ENCODE measurements at regions not wholly inside any gene's neighbourhood (a gene's known extent, or its start where the extent isn't known, plus 50 kb on each side); places are given as distances from the start of the nearest gene placed in this dataset.

DNA sequence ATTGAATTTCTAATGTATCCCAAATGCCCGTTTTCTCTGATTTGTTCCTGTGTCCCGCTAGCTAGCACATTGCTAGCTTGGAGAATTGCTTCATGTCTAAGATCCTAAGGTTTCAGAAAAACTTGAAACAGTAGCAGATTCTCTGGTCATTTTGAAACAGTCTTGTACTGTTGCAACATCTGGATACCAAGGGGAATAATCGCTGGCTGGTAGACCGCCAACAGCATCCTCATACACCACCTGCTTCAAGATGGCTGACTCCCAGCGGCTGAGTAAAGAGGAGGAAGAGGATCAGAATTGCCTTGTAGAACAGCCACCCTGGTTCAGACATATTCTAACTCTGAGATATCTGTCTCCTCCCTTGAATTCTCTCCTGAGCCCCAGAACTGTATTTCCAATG is 226.7 kb upstream of the ELAC2 start:
- POLR2A ChIA-PET = no interaction called here
- CTCF ChIA-PET = no interaction called here

DNA sequence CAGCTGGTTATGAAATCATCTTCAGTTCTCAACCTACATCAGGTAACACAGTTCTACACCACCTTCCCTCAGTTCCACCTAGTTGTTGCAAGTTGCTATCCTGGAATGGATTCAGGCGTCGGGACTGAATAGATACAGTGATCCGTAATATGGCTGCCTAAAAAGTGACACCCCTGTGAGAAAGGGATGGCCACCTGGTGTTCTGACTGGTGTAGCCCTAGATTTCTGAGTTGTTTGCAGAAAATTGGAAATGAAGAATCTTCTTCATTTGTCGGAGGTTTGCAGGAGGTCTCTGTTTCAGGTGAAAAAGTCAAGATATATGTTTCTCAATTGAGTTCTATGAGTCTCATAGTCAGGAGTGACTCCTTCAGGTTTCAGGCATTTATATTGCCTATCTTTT is 225.8 kb upstream of the ELAC2 start:
- ChIA-PET CTCF (no interaction called here), POLR2A (no interaction called here)

DNA sequence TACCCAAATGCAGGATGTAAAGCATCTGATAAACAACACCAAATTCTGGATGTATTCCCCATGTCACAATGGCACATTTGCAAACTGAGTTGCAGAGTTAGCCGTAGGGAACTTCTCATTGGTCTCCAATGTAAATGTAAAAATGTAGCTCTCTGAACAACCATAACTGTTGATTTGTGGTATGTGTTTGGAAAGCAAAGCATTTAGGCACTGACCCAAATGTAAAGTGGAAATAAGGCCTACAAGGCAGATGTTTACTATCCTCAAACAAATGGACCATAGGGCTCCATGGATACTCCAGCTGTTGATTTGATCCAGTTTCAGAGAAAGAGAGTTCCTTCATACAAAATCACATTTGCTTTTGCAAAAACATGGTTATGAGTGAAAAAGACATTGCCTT is 223.0 kb upstream of the ELAC2 start:
- CTCF ChIA-PET = no interaction called here

DNA sequence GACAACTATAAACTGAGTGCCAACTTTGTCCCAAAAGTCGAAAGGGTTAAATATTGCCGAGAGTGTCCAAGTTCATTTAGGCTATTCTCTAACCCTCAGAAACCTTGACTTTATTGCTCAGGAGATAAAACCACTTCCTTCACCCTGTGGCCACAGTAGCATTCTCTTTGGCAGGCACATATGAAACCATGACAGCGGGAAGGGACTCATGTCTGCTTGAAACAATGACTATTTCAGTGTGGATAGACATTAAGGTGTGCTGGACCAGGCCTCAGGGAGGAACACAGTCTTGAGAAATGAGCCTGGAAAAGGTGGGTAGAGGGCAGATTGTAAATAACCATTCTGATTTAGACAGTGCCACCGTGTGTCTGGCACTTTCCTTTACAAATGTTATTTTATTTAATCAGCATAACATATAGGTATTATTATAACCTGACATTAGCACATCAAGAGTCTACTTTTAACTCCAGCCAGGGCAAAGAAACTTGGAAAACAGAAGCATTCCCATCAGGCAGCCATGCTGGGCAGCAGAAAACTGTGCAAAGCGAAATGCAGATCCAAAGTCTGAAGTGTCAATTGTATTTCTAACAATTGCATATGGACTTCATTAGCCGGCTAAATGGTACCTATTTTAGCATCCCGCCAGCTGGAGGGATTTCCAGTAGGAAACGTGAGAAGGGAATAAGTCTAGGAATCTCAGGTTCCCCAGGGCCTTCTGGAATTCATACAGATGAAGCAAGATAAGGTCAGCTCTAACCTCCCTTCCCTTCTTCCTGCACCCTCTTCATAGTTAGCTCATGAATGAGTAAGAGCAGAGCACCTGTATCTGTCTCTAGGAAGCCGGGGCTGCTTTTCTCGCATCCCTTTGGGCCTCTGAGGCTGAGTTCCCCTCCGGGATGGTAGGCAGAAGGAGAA is 212.8 kb upstream of the ELAC2 start:
- POLR2A ChIA-PET = interaction anchor here (0.5 kb wide), 1 partner anchor 73 kb away, joined by 3 read pairs; no protein-coding TSS in a partner anchor
- CTCF ChIA-PET = no interaction called here

More for the DNA sequence above, 223.0 kb upstream of the ELAC2 start:
- POLR2A ChIA-PET = no interaction called here

DNA sequence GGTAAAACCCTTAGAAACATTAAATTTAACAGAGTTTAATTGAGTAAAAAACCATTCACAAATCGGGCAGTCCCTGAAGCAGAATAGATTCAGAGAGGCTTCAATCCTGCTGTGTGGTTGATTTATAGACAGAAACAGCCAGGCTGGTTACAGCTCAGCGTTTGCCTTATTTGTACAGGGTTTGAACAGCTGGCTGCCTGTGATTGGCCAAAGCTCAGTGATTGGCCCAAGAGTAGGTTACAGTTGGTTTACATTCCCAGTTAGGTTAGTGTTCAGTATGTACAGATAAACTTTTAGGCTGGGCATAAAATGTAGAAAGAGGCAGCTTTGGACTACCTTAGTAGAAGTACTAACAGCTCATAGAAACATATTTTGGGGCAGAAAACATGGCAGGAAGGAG is 210.4 kb upstream of the ELAC2 start:
- POLR2A ChIA-PET = no interaction called here
- CTCF ChIA-PET = no interaction called here

DNA sequence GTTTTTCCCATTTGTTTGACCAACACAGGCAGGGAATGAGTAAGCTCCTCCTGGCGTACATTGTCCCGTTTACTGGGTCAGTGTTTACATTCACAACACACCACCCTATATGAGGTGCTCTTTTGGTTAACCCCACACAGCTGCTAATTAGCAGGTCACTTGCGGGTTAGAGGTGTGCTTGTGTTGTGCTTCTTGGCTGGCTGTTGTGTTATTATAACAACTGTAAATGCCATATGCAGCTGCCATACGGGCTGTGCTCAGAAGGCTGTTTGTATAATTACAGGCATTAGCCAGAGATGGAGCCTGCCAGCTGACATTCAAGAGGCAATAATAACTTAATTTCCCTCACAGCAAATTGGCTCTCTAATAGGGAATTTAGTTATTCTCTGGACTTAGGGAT is 205.1 kb upstream of the ELAC2 start:
- ChIA-PET CTCF (no interaction called here), POLR2A (no interaction called here)

DNA sequence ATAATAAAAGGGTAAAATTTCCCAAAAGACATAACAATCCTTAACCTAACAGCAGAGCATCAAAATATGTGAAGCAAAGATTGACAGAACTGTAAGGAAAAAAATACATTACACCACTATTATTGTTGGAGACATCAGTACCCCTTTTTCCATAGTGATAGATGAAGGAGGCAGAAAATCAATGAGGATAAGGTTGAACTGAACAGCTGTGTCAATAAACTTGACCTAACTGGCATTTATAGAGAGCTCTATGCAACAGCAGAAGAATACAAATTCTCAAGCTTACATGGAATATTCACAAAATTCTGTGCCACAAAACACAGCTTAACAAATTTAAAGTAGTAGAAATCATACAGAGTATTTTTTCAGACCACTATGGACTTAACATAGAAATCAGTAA is 195.0 kb upstream of the ELAC2 start:
- CTCF ChIA-PET = no interaction called here
- POLR2A ChIA-PET = no interaction called here

DNA sequence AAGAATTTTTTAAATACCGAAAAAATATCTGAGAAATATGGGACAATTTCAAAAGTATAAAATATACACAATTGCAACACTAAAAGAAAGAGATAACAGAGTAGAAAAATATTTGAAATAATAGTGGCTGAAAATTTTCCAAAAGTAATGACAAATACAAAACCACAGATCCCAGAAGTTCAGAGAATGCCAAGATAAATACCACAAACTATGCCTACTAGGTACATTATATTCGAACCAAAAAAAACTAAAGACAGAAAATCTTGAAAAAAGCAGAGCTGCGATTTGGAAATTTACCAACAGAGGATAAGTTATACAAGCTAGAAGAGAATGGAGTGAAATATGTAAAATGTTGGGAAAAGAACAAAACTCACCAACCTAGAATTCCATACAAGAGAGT is 191.3 kb upstream of the ELAC2 start:
- ChIA-PET POLR2A (no interaction called here), CTCF (interaction anchor here (0.6 kb wide), 1 partner anchor 782 kb away, joined by 3 read pairs; no protein-coding TSS in a partner anchor)

DNA sequence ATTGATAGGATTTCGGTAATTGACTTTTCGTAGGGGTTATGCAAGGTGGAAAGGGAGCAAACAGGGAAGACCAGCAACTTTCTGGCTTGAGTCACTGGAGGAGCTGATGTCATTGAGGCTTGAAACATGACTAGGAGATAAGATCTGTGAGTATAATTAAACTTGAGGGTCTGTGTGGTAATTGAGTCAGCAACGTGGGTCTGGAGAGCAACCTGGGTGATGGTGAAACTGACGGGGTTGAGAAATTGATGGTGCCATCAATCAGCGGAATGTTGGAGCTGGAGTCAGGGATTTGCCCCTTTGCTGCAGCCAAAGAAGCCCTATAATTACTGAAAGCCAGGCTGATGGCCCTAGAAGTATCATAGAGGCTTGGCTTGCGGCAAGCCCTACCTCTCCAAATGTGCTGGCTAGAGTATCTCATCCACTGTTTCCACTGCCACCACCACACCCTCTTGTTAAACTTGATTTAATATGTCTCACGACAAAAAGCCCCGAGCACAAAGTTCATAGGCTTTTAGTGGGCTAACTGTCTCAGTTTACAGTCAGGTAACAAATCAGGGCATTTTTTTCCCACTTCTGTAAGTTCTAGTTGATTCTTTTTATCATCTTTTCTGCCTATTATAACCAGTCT is 186.9 kb upstream of the ELAC2 start:
- CTCF ChIA-PET = no interaction called here

DNA sequence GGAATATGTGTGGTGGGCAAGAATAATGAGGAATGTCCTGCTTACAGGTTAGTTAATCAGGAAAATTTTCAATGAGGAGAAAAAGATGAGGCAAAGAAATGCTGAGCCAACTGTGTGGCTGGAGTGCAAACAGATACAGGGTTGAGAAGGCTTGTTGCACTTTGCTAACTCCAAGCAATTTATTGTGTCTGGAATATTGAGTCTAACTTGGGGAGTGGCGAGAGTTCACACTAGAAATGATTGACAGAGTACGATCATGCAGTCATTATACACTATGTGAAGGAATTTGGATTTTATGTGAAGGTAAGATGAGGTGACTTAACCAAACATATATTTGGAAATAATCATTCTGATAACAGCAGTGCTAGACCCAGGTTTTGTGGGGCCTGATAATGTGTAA is 185.0 kb upstream of the ELAC2 start:
- CTCF ChIA-PET = no interaction called here
- POLR2A ChIA-PET = no interaction called here

More for the DNA sequence above, 186.9 kb upstream of the ELAC2 start:
- POLR2A ChIA-PET = no interaction called here

DNA sequence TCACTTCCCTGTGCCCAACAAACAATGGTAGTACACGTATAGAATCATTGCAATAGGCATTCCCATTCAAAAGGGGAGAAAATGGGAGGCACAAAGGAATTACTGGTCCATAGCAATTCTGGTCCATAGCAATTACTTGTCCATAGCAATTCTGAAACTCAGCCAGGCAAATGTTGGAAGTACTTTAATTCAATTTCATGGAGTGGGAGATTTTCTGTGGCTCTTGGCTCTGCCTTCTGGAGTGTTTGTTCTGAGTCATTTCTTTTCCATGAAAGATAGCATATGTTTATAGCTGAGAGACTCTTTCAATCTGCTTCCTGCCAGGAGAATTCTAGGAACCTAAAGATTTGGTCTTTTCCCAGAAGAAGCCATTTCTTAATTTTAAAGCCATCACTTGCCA is 182.8 kb upstream of the ELAC2 start:
- ChIA-PET POLR2A (no interaction called here), CTCF (no interaction called here)

DNA sequence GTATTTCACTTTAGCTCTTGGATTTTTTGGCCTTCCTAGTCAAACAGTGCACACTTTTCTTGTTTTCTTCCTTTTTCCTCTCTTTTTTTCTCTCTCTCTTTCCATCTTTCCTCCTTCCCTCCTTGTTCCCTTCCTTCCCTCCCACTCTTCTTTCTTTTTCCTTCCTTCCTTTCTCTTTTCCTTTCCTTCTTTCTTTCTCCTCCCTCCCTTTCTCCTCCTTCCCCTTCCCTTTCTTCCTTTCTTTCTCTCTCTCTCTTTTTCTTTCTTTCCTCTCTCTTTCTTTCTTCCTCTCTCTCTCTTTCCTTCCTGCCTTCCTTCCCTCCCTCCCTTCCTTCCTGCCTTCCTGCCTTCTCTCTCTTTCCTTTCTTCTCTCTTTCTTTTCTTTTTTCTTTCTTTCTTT is 181.6 kb upstream of the ELAC2 start:
- ChIA-PET POLR2A (no interaction called here), CTCF (no interaction called here)

DNA sequence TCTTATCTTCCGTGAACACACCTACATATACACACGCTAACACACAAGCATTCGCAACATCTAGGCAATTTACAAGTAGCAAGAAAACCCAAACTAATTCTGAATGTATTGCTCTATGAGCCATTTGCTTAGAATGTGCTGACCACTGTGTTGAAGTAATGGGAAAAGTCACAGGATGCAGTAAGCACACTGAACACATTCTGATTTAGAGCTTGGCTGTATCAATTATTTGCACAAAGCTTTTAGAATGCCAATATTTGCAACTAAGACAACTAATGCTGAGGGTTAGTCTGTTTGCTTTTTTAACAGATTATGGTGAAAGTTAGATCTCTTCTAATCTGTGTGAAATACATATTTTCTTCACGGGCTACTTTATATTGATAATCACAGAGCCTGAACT is 179.8 kb upstream of the ELAC2 start:
- ChIA-PET POLR2A (no interaction called here), CTCF (no interaction called here)

DNA sequence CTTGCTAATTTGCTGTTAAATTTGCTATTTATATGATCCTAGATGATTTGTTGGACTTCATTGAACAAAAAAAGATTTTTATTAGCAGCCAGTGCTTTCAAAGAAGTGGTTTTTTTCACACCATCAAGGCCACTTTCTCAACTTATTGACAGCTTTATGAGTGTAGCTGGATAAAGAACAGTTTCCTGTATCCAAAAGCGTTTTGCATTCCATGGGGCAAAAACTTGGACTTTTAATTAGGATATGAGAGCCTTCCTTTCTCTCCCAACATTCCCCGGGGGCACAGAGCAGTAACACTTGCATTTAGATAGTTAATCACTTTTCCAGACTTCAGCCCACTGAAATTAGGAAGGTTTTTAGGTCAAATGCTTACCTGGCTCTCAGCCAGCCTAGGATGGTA is 177.1 kb upstream of the ELAC2 start:
- POLR2A ChIA-PET = no interaction called here

DNA sequence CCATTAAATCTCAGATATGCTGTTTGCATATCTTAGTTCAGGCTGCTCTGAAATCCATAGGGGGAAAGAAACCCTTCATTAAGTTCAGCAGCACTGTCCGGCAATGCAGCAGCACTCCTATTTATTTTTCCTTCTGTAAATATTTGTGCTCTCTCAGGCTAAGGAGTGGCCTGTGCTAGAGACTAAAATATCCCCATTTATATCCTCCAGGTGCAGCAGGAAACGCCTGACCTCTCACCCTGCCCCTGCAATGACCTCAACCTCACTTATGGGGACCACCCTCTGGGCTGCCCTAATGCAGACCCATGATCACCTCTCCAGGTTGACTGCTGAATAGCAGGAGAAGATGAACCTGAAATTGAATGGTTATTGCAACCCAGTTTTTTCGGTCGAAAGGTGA is 165.0 kb upstream of the ELAC2 start:
- ChIA-PET CTCF (no interaction called here), POLR2A (no interaction called here)

More for the DNA sequence above, 177.1 kb upstream of the ELAC2 start:
- CTCF ChIA-PET = no interaction called here

DNA sequence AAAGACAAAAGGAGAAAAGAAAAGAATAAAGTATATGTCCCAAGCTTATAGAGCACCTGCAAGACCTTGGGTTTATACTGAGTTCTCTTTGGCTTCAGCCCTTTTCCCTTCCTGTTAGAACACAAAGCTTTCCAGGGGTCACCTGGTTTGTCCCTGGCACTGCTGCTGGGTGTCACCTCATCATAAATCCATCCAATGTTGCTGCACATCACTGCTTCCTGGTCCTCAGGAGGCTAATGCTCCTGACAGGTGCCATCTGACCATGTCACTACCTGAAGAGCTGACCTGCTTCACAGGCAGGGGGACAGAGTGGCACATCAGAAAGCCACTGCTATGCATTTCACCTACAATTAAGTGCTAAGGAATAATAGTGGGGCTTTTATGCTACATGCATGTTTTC is 164.6 kb upstream of the ELAC2 start:
- ChIA-PET CTCF (no interaction called here), POLR2A (no interaction called here)

DNA sequence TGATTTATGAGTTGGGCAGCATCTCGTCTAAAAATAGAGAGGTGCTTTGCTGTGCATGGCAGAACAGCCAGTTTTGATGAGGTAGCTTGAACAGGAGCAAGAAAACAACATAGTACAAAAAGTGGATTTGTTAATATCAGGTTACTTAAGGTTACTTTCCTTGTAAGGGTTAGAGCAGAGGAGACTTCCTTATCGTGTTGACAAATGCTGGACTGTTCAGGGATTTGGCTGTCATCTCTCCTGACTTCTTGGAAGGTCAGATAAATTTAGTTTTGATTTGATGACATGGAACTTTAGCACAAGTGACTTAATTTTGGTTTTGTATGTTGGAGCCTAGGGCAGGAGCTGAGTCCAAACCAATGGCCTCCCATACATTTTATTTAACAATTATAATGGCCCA is 163.9 kb upstream of the ELAC2 start:
- ChIA-PET CTCF (no interaction called here), POLR2A (no interaction called here)

DNA sequence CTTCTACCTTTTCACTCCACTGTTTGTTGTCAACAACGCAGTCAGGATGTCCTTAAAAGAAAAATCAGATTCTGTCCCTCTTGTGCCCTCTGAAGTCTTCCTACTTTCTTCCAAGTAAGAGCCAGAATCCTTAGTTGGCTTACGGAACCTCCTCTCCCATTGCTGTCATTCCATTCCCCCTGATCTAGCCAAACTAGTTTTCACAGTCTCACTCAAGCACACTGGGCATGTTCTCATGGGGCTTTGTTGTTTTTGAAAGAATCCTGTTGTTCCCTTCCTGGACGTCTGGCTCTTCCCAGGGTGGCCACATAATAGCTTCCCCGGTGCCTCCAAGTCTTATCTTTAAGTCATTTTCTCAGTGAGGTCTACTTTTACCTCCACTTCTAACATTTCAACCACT is 158.6 kb upstream of the ELAC2 start:
- POLR2A ChIA-PET = no interaction called here
- CTCF ChIA-PET = no interaction called here

DNA sequence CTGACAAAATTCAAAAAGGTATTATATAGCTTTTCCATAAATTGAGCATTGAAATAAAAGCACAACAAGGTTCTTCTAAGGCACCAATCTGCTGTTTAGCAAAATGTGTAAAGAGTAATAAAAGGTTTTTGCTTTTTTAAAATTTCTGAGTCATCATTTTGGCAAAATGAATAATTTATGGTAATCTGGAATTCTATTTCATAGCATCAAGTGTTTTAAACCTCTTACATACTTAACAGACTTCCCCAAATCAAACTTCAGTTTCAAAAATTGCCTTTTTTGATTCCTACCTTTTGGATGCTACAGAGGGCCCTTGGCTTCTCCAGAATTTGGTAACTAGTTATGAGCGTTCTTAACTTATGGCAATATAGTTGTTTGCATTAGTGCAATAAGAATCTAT is 154.0 kb upstream of the ELAC2 start:
- POLR2A ChIA-PET = no interaction called here
- CTCF ChIA-PET = no interaction called here

DNA sequence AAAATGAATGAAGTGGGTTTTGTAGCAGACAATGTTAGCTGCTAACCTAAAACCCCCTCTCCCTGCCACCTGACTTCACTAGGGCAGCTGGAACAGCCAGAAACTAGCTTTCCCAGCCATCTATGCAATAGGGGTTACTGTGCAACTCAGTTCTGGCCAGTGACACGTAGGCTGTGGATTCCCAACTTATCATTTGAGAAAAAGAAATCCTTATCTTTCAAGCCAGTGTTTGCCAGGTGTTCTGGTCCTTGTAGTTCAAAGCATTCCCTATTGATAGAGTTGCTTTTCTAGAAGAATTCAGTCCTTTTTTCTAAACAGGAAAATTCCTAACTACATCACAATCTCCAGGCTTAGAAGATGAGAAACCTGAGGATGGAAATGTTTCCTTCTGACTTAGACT is 144.5 kb upstream of the ELAC2 start:
- ChIA-PET CTCF (no interaction called here), POLR2A (no interaction called here)

DNA sequence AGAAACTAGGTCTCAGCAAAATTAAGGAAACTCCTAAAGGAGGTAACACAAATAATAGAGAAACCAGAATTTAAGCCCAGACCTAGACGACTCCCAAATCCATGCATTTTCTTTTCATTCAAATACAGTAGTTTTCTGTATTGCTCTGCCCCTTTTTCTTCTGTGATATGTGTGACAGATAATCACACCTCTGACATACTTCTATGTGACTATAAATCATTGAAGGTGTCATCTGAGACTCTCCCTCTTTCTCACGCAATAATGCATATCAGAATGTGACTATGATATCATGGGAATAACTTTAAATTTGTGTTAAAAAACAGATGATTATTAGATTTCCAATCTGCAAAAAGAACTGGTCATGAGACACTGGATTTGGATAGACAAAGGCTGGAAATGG is 143.0 kb upstream of the ELAC2 start:
- ChIA-PET CTCF (no interaction called here), POLR2A (no interaction called here)

DNA sequence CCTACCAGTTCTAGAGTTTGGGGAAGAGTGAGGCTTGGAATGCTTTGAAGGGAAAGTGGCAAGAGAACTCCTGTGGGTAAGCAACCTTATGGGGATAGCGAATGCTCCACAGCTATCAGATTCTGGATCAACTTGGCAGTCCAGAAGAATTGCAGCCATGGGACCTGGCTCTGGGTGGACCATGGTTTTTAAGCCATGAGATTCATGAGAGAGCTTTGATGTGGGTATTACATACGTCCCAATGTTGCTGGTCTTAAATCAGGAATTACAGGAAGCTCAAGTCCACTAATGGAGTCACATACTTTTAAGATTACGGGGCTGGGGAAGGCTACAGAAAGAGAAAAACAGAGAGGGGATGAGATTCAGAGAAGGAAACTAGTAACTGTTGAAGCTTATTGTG is 142.5 kb upstream of the ELAC2 start:
- CTCF ChIA-PET = no interaction called here
- POLR2A ChIA-PET = no interaction called here
